H9 (cell line): ENCODE measurements at regions not wholly inside any gene's neighbourhood (a gene's known extent, or its start where the extent isn't known, plus 50 kb on each side); places are given as distances from the start of the nearest gene placed in this dataset.

Experiments
- DNase-seq: peaks from one replicate; pipeline ENCODE4 v3.0.0-alpha.2; 2017
- H2AFZ ChIP-seq: one replicate; pipeline ENCODE4 v1.6.1; 2013; ENCODE audit warnings: mild to moderate bottlenecking, low read length, control low read depth, moderate library complexity
- H2AK5ac ChIP-seq: 2 replicates; pipeline ENCODE4 v1.6.1; 2013; ENCODE audit warnings: low read length, control low read depth, mixed read lengths; ENCODE audit not compliant: insufficient read length
- H2BK120ac ChIP-seq: one replicate; pipeline ENCODE4 v1.6.1; 2013; ENCODE audit warnings: low read depth, mild to moderate bottlenecking, low read length, control low read depth, inconsistent platforms; ENCODE audit not compliant: poor library complexity, severe bottlenecking
- H2BK12ac ChIP-seq: 2 replicates; pipeline ENCODE4 v1.6.1; 2013; ENCODE audit warnings: low read length, control low read depth, mixed read lengths, low read depth; ENCODE audit not compliant: insufficient read length
- H2BK15ac ChIP-seq: 2 replicates; pipeline ENCODE4 v1.6.1; 2013; ENCODE audit warnings: low read depth, low read length, control low read depth
- H2BK20ac ChIP-seq: one replicate; pipeline ENCODE4 v1.6.1; 2013; ENCODE audit warnings: low read depth, mild to moderate bottlenecking, low read length, control low read depth, inconsistent platforms; ENCODE audit not compliant: poor library complexity, severe bottlenecking
- H2BK5ac ChIP-seq: 2 replicates; pipeline ENCODE4 v1.6.1; 2013; ENCODE audit warnings: low read length, control low read depth, mixed read lengths; ENCODE audit not compliant: insufficient read length
- H3K14ac ChIP-seq: 2 replicates; pipeline ENCODE4 v1.6.1; 2013; ENCODE audit warnings: low read length, control low read depth; ENCODE audit not compliant: insufficient read depth
- H3K18ac ChIP-seq: 2 replicates; pipeline ENCODE4 v1.6.1; 2013; ENCODE audit warnings: low read depth, mild to moderate bottlenecking, mixed read lengths, low read length, control low read depth; ENCODE audit not compliant: insufficient read length
- H3K23ac ChIP-seq: 2 replicates; pipeline ENCODE4 v1.6.1; 2013; ENCODE audit warnings: low read length, control low read depth, mixed read lengths, low read depth; ENCODE audit not compliant: insufficient read length
- H3K23me2 ChIP-seq: 2 replicates; pipeline ENCODE4 v1.6.1; 2013; ENCODE audit warnings: low read depth, mild to moderate bottlenecking, mixed read lengths, low read length, control low read depth; ENCODE audit not compliant: insufficient read length, poor library complexity, severe bottlenecking
- H3K27ac ChIP-seq: 2 replicates; pipeline ENCODE4 v1.5.1; 2013; ENCODE audit warnings: low read length, control low read depth, mixed read lengths, low read depth; ENCODE audit not compliant: insufficient read length
- H3K27me3 ChIP-seq: 2 replicates; pipeline ENCODE4 v1.6.1; 2013; ENCODE audit warnings: low read length, control low read depth, inconsistent platforms; ENCODE audit not compliant: insufficient read depth
- H3K4ac ChIP-seq: 2 replicates; pipeline ENCODE4 v1.6.1; 2013; ENCODE audit warnings: low read depth, mild to moderate bottlenecking, control low read depth, inconsistent platforms, low read length, moderate library complexity
- H3K4me1 ChIP-seq: 2 replicates; pipeline ENCODE4 v1.6.1; 2013; ENCODE audit warnings: low read length, control low read depth, inconsistent platforms; ENCODE audit not compliant: insufficient read depth
- H3K4me2 ChIP-seq: 2 replicates; pipeline ENCODE4 v1.6.1; 2013; ENCODE audit warnings: low read length, control low read depth, mixed read lengths; ENCODE audit not compliant: insufficient read length, insufficient read depth
- H3K56ac ChIP-seq: 2 replicates; pipeline ENCODE4 v1.6.1; 2013; ENCODE audit warnings: low read depth, mild to moderate bottlenecking, mixed read lengths, low read length, control low read depth; ENCODE audit not compliant: insufficient read length
- H3K79me1 ChIP-seq: 2 replicates; pipeline ENCODE4 v1.6.1; 2013; ENCODE audit warnings: low read depth, mild to moderate bottlenecking, moderate library complexity, low read length, control low read depth, inconsistent platforms; ENCODE audit not compliant: insufficient read depth, poor library complexity, severe bottlenecking
- H3K79me2 ChIP-seq: 2 replicates; pipeline ENCODE4 v1.6.1; 2013; ENCODE audit warnings: low read length, control low read depth, inconsistent platforms; ENCODE audit not compliant: insufficient read depth
- H3K9ac ChIP-seq: 2 replicates; pipeline ENCODE4 v1.6.1; 2013; ENCODE audit warnings: low read length, control low read depth, mixed read lengths; ENCODE audit not compliant: insufficient read length; ENCODE audit errors: extremely low read depth
- H3K9me3 ChIP-seq: one replicate; pipeline ENCODE4 v1.6.1; 2013; ENCODE audit warnings: low read depth, low read length, inconsistent platforms; ENCODE audit not compliant: control insufficient read depth
- H3T11ph ChIP-seq: one replicate; pipeline ENCODE4 v1.6.1; 2013; ENCODE audit warnings: mild to moderate bottlenecking, low read length, control low read depth, inconsistent platforms
- H4K20me1 ChIP-seq: one replicate; pipeline ENCODE4 v1.6.1; 2013; ENCODE audit not compliant: control insufficient read depth, insufficient read length, insufficient read depth
- H4K5ac ChIP-seq: 2 replicates; pipeline ENCODE4 v1.6.1; 2013; ENCODE audit warnings: low read depth, mild to moderate bottlenecking, mixed read lengths, low read length, control low read depth; ENCODE audit not compliant: insufficient read length
- H4K8ac ChIP-seq: replicated peaks from 2 replicates; pipeline ENCODE4 v1.6.1; 2013; ENCODE audit warnings: low read length, control low read depth, mixed read lengths, low read depth; ENCODE audit not compliant: insufficient read length
- H4K91ac ChIP-seq: 2 replicates; pipeline ENCODE4 v1.6.1; 2013; ENCODE audit warnings: low read depth, mild to moderate bottlenecking, moderate library complexity, mixed read lengths, low read length, control low read depth; ENCODE audit not compliant: insufficient read length
- H3K27ac Mint-ChIP-seq, 3 experiments: 2 replicates in 2 of 3; 3 replicates in 1 of 3; pipeline ENCODE4 v1.8.0; 2020 to 2021; ENCODE audit warnings: mixed read lengths in 3 of 3, mild to moderate bottlenecking in 1 of 3, moderate library complexity in 1 of 3
- H3K27me3 Mint-ChIP-seq: 2 replicates; pipeline ENCODE4 v1.8.0; 2021; ENCODE audit warnings: low read depth, mild to moderate bottlenecking, moderate library complexity, mixed read lengths
- H3K36me3 Mint-ChIP-seq, 3 experiments: 2 replicates in 2 of 3; 3 replicates in 1 of 3; pipeline ENCODE4 v1.8.0; 2020 to 2021; ENCODE audit warnings: low read depth in 3 of 3, mixed read lengths in 3 of 3; ENCODE audit not compliant: insufficient read depth in 1 of 3
- H3K4me1 Mint-ChIP-seq, 2 experiments: 2 replicates each; pipeline ENCODE4 v1.8.0; 2020; ENCODE audit warnings: mixed read lengths in 2 of 2
- H3K4me3 Mint-ChIP-seq, 2 experiments: 2 replicates in 1 of 2; 3 replicates in 1 of 2; pipeline ENCODE4 v1.8.0; 2020 to 2021; ENCODE audit warnings: mild to moderate bottlenecking in 2 of 2, mixed read lengths in 2 of 2, moderate library complexity in 1 of 2
- H3K9me3 Mint-ChIP-seq, 2 experiments: 2 replicates in 1 of 2; 3 replicates in 1 of 2; pipeline ENCODE4 v1.8.0; 2020; ENCODE audit warnings: mild to moderate bottlenecking in 2 of 2, mixed read lengths in 2 of 2, moderate library complexity in 1 of 2
- CTCF ChIP-seq: fragments of 200-600 bp; sonication (generic); conservative IDR thresholded peaks from 3 replicates; pipeline ENCODE4 v1.8.0; 2021; ENCODE audit warnings: antibody characterized with exemption, mild to moderate bottlenecking

- H2BK12ac ChIP-seq, result no peak overlapping the region
- no peak for TF ChIP-seq CTCF
- H4K91ac ChIP-seq, result no peak overlapping the region
- H3K9me3 ChIP-seq, result no peaks in the 10 kb centered on the region
- H3K27ac ChIP-seq, result no peak overlapping the region
- no peak overlapping the region for H3K4me3 Mint-ChIP-seq
- no peaks in the 10 kb centered on the region for H3K27me3 ChIP-seq
- no peak overlapping the region for H3K56ac ChIP-seq
- H3K27me3 Mint-ChIP-seq, result no peaks in the 10 kb centered on the region
- no peak overlapping the region for H3K4me2 ChIP-seq
- no peak overlapping the region for H2BK120ac ChIP-seq
- H3K14ac ChIP-seq, result no peak overlapping the region
- H3K23ac ChIP-seq, result no peak overlapping the region
- no peak overlapping the region for H4K5ac ChIP-seq
- no peaks in the 10 kb centered on the region for H3K4me1 ChIP-seq
- H3K79me2 ChIP-seq, result no peaks in the 10 kb centered on the region
- H3K23me2 ChIP-seq, result no peaks in the 10 kb centered on the region
- no peak overlapping the region for H4K8ac ChIP-seq
- no peaks in the 10 kb centered on the region for H3K79me1 ChIP-seq
- H3K18ac ChIP-seq, result no peak overlapping the region
- no peak overlapping the region for H2BK5ac ChIP-seq
- H2BK20ac ChIP-seq, result no peak overlapping the region
- H2BK15ac ChIP-seq, result no peak overlapping the region
- H3K4me1 Mint-ChIP-seq, result no peaks in the 10 kb centered on the region
- no peaks in the 10 kb centered on the region for H3K9me3 Mint-ChIP-seq
- H3K4ac ChIP-seq, result no peak overlapping the region
- no peaks in the 10 kb centered on the region for H3K36me3 Mint-ChIP-seq
- no peaks in the 10 kb centered on the region for H4K20me1 ChIP-seq
- no peak for DNase-seq
- H3K27ac Mint-ChIP-seq, result no peak overlapping the region
- H2AFZ ChIP-seq, result no peak overlapping the region
- no peak overlapping the region for H3K9ac ChIP-seq
- no peak overlapping the region for H3T11ph ChIP-seq
- H2AK5ac ChIP-seq, result no peak overlapping the region
These were observed 393.2 kb downstream of the SUCLG1 start for GRCh38 chr2:84065857-84066256.
